ENCODE measurements at regions not wholly inside any gene's neighbourhood (a gene's known extent, or its start where the extent isn't known, plus 50 kb on each side); places are given as distances from the start of the nearest gene placed in this dataset.

DNA sequence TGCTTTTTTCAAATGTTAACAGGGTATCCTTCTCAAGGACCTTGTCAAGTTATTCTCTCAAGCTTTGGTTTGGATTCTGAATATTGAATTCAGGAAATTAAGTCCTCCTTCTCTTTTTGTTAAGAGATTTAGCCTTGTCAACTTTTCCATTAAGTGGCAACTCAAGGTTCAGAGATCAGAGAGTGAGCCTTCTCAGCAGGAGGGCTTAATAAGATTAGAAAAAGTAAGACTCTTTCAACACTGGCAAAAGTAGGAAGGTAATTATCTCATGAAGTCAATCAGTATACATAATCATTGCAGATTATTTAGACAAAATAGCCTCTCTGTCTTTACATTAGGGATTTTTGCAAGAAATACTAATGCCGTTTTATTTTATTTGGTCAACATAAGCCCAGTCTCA, 330.7 kb downstream of the KIF2B start:
- CTCF ChIA-PET = no interaction called here
- no peak overlapping the region for H3K4me3 Mint-ChIP-seq
- no peak overlapping the region for H3K27ac Mint-ChIP-seq
- ATAC-seq (ENCODE audit: low read depth) (no peak), DNase-seq (no peak)
- H3K27me3 Mint-ChIP-seq = no peaks in the 10 kb centered on the region
- H3K79me2 ChIP-seq (ENCODE audit: control insufficient read depth, insufficient read depth, low read length) = no peaks in the 10 kb centered on the region
- H3K27ac ChIP-seq (ENCODE audit: low read length in 2 of 2) = no peak overlapping the region
- peaks cover 2% of the 10 kb centered on the region for H3K9me3 Mint-ChIP-seq (ENCODE audit: insufficient read depth)
- POLR2A ChIA-PET = no interaction called here
- H3K4me1 ChIP-seq (ENCODE audit: control insufficient read depth in 2 of 2, insufficient read depth in 2 of 2, low read length in 2 of 2) = no peaks in the 10 kb centered on the region
- no peaks in the 10 kb centered on the region for H4K20me1 ChIP-seq (ENCODE audit: control insufficient read depth, insufficient read depth, low read length, poor library complexity, severe bottlenecking)
- H3K27me3 ChIP-seq (replicated peaks in 1 of 4; ENCODE audit: control extremely low read depth in 1 of 4, control insufficient read depth in 3 of 4, insufficient read depth in 4 of 4, low read length in 3 of 4) = no peaks in the 10 kb centered on the region
- peaks cover 0 to 3% (median 0%) of the 10 kb centered on the region in 3 donors for H3K9me3 ChIP-seq (ENCODE audit: control extremely low read depth in 1 of 3, control insufficient read depth in 2 of 3, insufficient read depth in 1 of 3, low read length in 2 of 3)
- no peak for TF ChIP-seq CTCF (IDR thresholded peaks at IDR 0.05)
- TF ChIP-seq EZH2 (IDR thresholded peaks at IDR 0.05; ENCODE audit: borderline replicate concordance, insufficient read depth, low read depth, low read length, poor library complexity, severe bottlenecking) = no peak
- H2AFZ ChIP-seq (ENCODE audit: insufficient read depth, low read depth, low read length, poor library complexity, severe bottlenecking) = no peak overlapping the region
- no peak overlapping the region for H3K9ac ChIP-seq (ENCODE audit: low read length)
- intact Hi-C loops (cut with micrococcal nuclease) = no loop called here
- H3K4me2 ChIP-seq (replicated peaks; ENCODE audit: low read depth, low read length, poor library complexity, severe bottlenecking) = no peak overlapping the region
- H3K36me3 ChIP-seq (replicated peaks in 1 of 2; ENCODE audit: control extremely low read depth in 1 of 2, control insufficient read depth in 1 of 2, extremely low read depth in 1 of 2, insufficient read depth in 2 of 2, low read length in 1 of 2) = no peaks in the 10 kb centered on the region
- no peak overlapping the region for H3K4me3 ChIP-seq (ENCODE audit: control extremely low read depth in 1 of 5, extremely low read depth in 1 of 5, insufficient read depth in 1 of 5, low read depth in 2 of 5, low read length in 4 of 5)
- no CpG with 5 or more reads among the region's 1 CpG for WGBS (ENCODE audit: insufficient coverage)
- H3K4me1 Mint-ChIP-seq = no peaks in the 10 kb centered on the region

DNA sequence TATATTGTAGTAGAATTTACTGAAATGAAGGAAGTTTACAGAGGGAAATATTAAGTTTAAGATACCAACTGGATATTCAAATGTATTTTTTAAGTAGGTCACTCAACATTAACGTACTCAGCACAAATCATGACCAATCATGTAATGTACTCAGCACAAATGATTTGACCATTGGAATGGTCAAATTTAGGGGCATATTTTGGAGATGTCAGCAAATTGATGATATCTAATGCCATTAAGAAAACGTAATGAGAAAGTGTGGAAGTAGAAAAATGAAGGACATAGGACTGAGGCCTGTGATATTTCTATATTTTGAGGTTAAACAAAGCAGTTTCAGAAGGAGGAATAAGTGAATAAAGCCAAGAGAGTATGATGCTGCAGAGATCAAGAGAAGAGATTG, 334.8 kb downstream of the KIF2B start:
- H3K4me3 Mint-ChIP-seq = no peak overlapping the region
- Histone ChIP-seq H3K36me3 (replicated peaks in 1 of 2; ENCODE audit: control extremely low read depth in 1 of 2, control insufficient read depth in 1 of 2, extremely low read depth in 1 of 2, insufficient read depth in 2 of 2, low read length in 1 of 2) (no peaks in the 10 kb centered on the region), H3K79me2 (ENCODE audit: control insufficient read depth, insufficient read depth, low read length) (no peaks in the 10 kb centered on the region), H3K27ac (ENCODE audit: low read length in 2 of 2) (no peak overlapping the region), H3K27me3 (replicated peaks in 1 of 4; ENCODE audit: control extremely low read depth in 1 of 4, control insufficient read depth in 3 of 4, insufficient read depth in 4 of 4, low read length in 3 of 4) (no peaks in the 10 kb centered on the region), H3K9me3 (ENCODE audit: control extremely low read depth in 1 of 3, control insufficient read depth in 2 of 3, insufficient read depth in 1 of 3, low read length in 2 of 3) (peaks cover 0 to 3% (median 0%) of the 10 kb centered on the region in 3 donors), H3K4me1 (ENCODE audit: control insufficient read depth in 2 of 2, insufficient read depth in 2 of 2, low read length in 2 of 2) (no peaks in the 10 kb centered on the region), H3K4me2 (replicated peaks; ENCODE audit: low read depth, low read length, poor library complexity, severe bottlenecking) (no peak overlapping the region), H2AFZ (ENCODE audit: insufficient read depth, low read depth, low read length, poor library complexity, severe bottlenecking) (no peak overlapping the region), H3K4me3 (ENCODE audit: control extremely low read depth in 1 of 5, extremely low read depth in 1 of 5, insufficient read depth in 1 of 5, low read depth in 2 of 5, low read length in 4 of 5) (no peak overlapping the region), H4K20me1 (ENCODE audit: control insufficient read depth, insufficient read depth, low read length, poor library complexity, severe bottlenecking) (no peaks in the 10 kb centered on the region), H3K9ac (ENCODE audit: low read length) (no peak overlapping the region)
- ATAC-seq (ENCODE audit: low read depth) (no peak), DNase-seq (no peak)
- ChIA-PET POLR2A (no interaction called here), CTCF (no interaction called here)
- peaks cover 2% of the 10 kb centered on the region for H3K9me3 Mint-ChIP-seq (ENCODE audit: insufficient read depth)
- H3K27me3 Mint-ChIP-seq = no peaks in the 10 kb centered on the region
- intact Hi-C loops (cut with micrococcal nuclease) = no loop called here
- no peak for TF ChIP-seq CTCF (IDR thresholded peaks at IDR 0.05)
- no peak for TF ChIP-seq EZH2 (IDR thresholded peaks at IDR 0.05; ENCODE audit: borderline replicate concordance, insufficient read depth, low read depth, low read length, poor library complexity, severe bottlenecking)
- H3K27ac Mint-ChIP-seq = no peak overlapping the region
- WGBS (ENCODE audit: insufficient coverage) = 75% methylated on average over 1 of the region's 2 CpGs
- no peaks in the 10 kb centered on the region for H3K4me1 Mint-ChIP-seq
